HG03108 (cell line): ENCODE measurements at regions not wholly inside any gene's neighbourhood (a gene's known extent, or its start where the extent isn't known, plus 50 kb on each side); places are given as distances from the start of the nearest gene placed in this dataset.
"Not testable (repeated sequence)": the region's sequence is repeated elsewhere in the genome, so short reads cannot be mapped to it uniquely, and the experiment has no call there.

ENCODE experiments used
- ATAC-seq: cut with Tn5 transposase; IDR thresholded peaks from one replicate; pipeline ENCODE4 v1.9.1; 2021; ENCODE audit warnings: moderate library complexity; ENCODE audit not compliant: unreplicated experiment

- ATAC-seq = no peak
These were observed 285.4 kb upstream of the MGAT5 start for GRCh38 chr2:133968446-133968845.

GRCh38 chr2:133970641-133971040 lies 283.2 kb upstream of the MGAT5 start:
- no peak for ATAC-seq

GRCh38 chr2:133972297-133972696 lies 281.6 kb upstream of the MGAT5 start:
- no peak for ATAC-seq

GRCh38 chr2:133972786-133973185 lies 281.1 kb upstream of the MGAT5 start:
- no peak for ATAC-seq

- no peak for ATAC-seq
These were observed 279.5 kb upstream of the MGAT5 start for GRCh38 chr2:133974353-133974752.

- no peak for ATAC-seq
These were observed 278.7 kb upstream of the MGAT5 start for GRCh38 chr2:133975135-133975534.

- no peak for ATAC-seq
These were observed 278.0 kb upstream of the MGAT5 start for GRCh38 chr2:133975676-133976428.

GRCh38 chr2:133976659-133977058 lies 277.2 kb upstream of the MGAT5 start:
- no peak for ATAC-seq

- ATAC-seq = no peak
These were observed 276.5 kb upstream of the MGAT5 start for GRCh38 chr2:133977405-133977804.

- ATAC-seq = no peak
These were observed 271.6 kb upstream of the MGAT5 start for GRCh38 chr2:133982256-133982655.

- ATAC-seq = no peak
These were observed 268.3 kb upstream of the MGAT5 start for GRCh38 chr2:133985563-133985962.

- ATAC-seq = no peak
These were observed 267.6 kb upstream of the MGAT5 start for GRCh38 chr2:133986081-133986837.

- no peak for ATAC-seq
These were observed 266.7 kb upstream of the MGAT5 start for GRCh38 chr2:133986881-133987795.

GRCh38 chr2:133988316-133988891 lies 265.5 kb upstream of the MGAT5 start:
- ATAC-seq = no peak

- no peak for ATAC-seq
These were observed 262.2 kb upstream of the MGAT5 start for GRCh38 chr2:133991606-133992168.

GRCh38 chr2:133992454-133992853 lies 261.4 kb upstream of the MGAT5 start:
- ATAC-seq = no peak

- no peak for ATAC-seq
These were observed 260.7 kb upstream of the MGAT5 start for GRCh38 chr2:133993160-133993559.

GRCh38 chr2:133998726-133999125 lies 255.1 kb upstream of the MGAT5 start:
- ATAC-seq = not testable (repeated sequence)

GRCh38 chr2:134002391-134002790 lies 251.5 kb upstream of the MGAT5 start:
- ATAC-seq = no peak

GRCh38 chr2:134002921-134003320 lies 251.0 kb upstream of the MGAT5 start:
- ATAC-seq = no peak

- no peak for ATAC-seq
These were observed 249.4 kb upstream of the MGAT5 start for GRCh38 chr2:134004467-134004866.
